ENCODE measurements at regions not wholly inside any gene's neighbourhood (a gene's known extent, or its start where the extent isn't known, plus 50 kb on each side); places are given as distances from the start of the nearest gene placed in this dataset.

GRCh38 chr6:4640139-4640538, 136.1 kb upstream of the CDYL start:
- H3K9me3 ChIP-seq: no peaks in the 10 kb centered on the region
- TF ChIP-seq CTCF (IDR thresholded peaks at IDR 0.05) (no peak), POLR2A (IDR thresholded peaks at IDR 0.05) (no peak), POLR2AphosphoS5 (IDR thresholded peaks at IDR 0.05) (no peak), EP300 (IDR thresholded peaks at IDR 0.05) (no peak)
- WGBS, 5 donors: 17 to 36% (median 24%) methylated on average over 4 of the region's 4 CpGs
- no peaks in the 10 kb centered on the region for H3K36me3 ChIP-seq
- no peaks in the 10 kb centered on the region for H3K4me1 ChIP-seq
- intact Hi-C loops (cut with DNase I; ENCODE audit: low total_unique reads): no loop called here
- H3K27ac ChIP-seq: no peak overlapping the region
- H3K27me3 ChIP-seq: no peaks in the 10 kb centered on the region
- H3K4me3 ChIP-seq: no peak overlapping the region
- no peak for DNase-seq

GRCh38 chr6:4638641-4639040, 137.6 kb upstream of the CDYL start:
- DNase-seq: no peak
- Histone ChIP-seq H3K4me3 (no peak overlapping the region), H3K27ac (no peak overlapping the region), H3K36me3 (no peaks in the 10 kb centered on the region), H3K9me3 (no peaks in the 10 kb centered on the region), H3K4me1 (no peaks in the 10 kb centered on the region), H3K27me3 (no peaks in the 10 kb centered on the region)
- intact Hi-C loops (cut with DNase I; ENCODE audit: low total_unique reads): no loop called here
- 90 to 100% (median 96%) methylated on average over 1 of the region's 1 CpG for WGBS, 5 donors
- TF ChIP-seq EP300 (IDR thresholded peaks at IDR 0.05) (no peak), CTCF (IDR thresholded peaks at IDR 0.05) (no peak), POLR2A (IDR thresholded peaks at IDR 0.05) (no peak), POLR2AphosphoS5 (IDR thresholded peaks at IDR 0.05) (no peak)

- no peaks in the 10 kb centered on the region for H3K4me1 ChIP-seq
- no peak overlapping the region for H3K27ac ChIP-seq
- TF ChIP-seq POLR2AphosphoS5 (IDR thresholded peaks at IDR 0.05): no peak
- no peak for TF ChIP-seq CTCF (IDR thresholded peaks at IDR 0.05)
- TF ChIP-seq EP300 (IDR thresholded peaks at IDR 0.05): no peak
- TF ChIP-seq POLR2A (IDR thresholded peaks at IDR 0.05): no peak
- WGBS, 5 donors: 85 to 89% (median 87%) methylated on average over 5 of the region's 5 CpGs
- no peaks in the 10 kb centered on the region for H3K27me3 ChIP-seq
- H3K36me3 ChIP-seq: no peaks in the 10 kb centered on the region
- H3K9me3 ChIP-seq: no peaks in the 10 kb centered on the region
- DNase-seq: no peak
- no peak overlapping the region for H3K4me3 ChIP-seq
- intact Hi-C loops (cut with DNase I; ENCODE audit: low total_unique reads): no loop called here
These were observed 138.3 kb upstream of the CDYL start for GRCh38 chr6:4637691-4638433.

GRCh38 chr6:4636881-4637224, 139.4 kb upstream of the CDYL start:
- Histone ChIP-seq H3K4me1 (no peaks in the 10 kb centered on the region), H3K36me3 (no peaks in the 10 kb centered on the region), H3K4me3 (no peak overlapping the region), H3K27ac (no peak overlapping the region), H3K9me3 (no peaks in the 10 kb centered on the region), H3K27me3 (no peaks in the 10 kb centered on the region)
- WGBS, 5 donors: 14 to 79% (median 63%) methylated on average over 2 of the region's 2 CpGs
- TF ChIP-seq CTCF (IDR thresholded peaks at IDR 0.05) (no peak), POLR2A (IDR thresholded peaks at IDR 0.05) (no peak), POLR2AphosphoS5 (IDR thresholded peaks at IDR 0.05) (no peak), EP300 (IDR thresholded peaks at IDR 0.05) (no peak)
- intact Hi-C loops (cut with DNase I; ENCODE audit: low total_unique reads): no loop called here
- DNase-seq: no peak

Data from stomach (tissue), 8 donors.